ENCODE measurements at regions not wholly inside any gene's neighbourhood (a gene's known extent, or its start where the extent isn't known, plus 50 kb on each side); places are given as distances from the start of the nearest gene placed in this dataset.

GRCh38 chr10:83469728-83470331 lies 669.5 kb upstream of the GHITM start:
- TF ChIP-seq, protein P1, sequence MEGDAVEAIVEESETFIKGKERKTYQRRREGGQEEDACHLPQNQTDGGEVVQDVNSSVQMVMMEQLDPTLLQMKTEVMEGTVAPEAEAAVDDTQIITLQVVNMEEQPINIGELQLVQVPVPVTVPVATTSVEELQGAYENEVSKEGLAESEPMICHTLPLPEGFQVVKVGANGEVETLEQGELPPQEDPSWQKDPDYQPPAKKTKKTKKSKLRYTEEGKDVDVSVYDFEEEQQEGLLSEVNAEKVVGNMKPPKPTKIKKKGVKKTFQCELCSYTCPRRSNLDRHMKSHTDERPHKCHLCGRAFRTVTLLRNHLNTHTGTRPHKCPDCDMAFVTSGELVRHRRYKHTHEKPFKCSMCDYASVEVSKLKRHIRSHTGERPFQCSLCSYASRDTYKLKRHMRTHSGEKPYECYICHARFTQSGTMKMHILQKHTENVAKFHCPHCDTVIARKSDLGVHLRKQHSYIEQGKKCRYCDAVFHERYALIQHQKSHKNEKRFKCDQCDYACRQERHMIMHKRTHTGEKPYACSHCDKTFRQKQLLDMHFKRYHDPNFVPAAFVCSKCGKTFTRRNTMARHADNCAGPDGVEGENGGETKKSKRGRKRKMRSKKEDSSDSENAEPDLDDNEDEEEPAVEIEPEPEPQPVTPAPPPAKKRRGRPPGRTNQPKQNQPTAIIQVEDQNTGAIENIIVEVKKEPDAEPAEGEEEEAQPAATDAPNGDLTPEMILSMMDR (IDR thresholded peaks at IDR 0.05): no peak
- TF ChIP-seq ZFX (IDR thresholded peaks at IDR 0.05; ENCODE audit: borderline replicate concordance): no peak
